ENCODE measurements at regions not wholly inside any gene's neighbourhood (a gene's known extent, or its start where the extent isn't known, plus 50 kb on each side); places are given as distances from the start of the nearest gene placed in this dataset.
A peak's percentile ranks its signal among the peaks of the same experiment; 100 is the strongest.

DNA sequence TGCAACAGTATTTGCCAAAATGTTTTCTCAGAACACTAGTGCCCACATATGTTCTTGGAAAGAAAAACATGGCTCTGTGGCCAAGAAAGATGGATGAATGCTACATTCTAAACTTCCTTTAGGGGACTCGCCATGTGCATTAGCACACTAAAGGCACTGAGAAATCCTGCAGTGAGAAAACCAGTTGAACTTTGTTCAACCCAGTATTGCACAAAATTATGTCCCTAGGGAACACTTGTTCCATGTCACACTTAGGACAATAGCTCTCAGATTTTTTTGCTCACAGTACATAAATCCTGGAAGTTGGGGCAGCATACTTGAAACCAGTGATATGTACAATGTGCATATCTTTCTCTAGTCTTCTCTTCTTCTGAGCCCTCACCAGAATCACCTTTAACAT, 96.6 kb downstream of the ADRB2 start:
- intact Hi-C loops (cut with DNase I, micrococcal nuclease) = no loop called here
- ATAC-seq = no peak
- no peaks in the 10 kb centered on the region for H3K36me3 ChIP-seq (ENCODE audit: low read depth)

DNA sequence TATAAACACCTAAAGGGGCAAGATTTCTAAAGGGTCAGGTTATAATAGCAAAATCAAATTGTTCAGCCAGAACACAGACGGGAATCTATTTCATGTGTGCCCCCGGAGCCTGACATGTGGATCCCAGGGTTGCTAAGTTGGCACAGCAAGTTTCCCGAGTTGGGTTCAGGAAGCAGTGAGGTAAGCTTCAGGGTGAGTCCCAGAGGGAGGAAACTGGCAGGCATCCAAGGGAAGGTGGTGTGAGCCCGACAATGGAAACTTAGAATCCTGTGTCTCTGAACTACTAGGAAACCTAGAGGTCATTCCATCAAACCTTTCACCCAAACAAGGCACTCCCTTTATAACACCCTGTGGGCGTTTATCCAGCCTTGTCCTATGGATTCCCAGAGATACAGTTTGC, 98.4 kb downstream of the ADRB2 start:
- DNase-seq (peak; percentile 45 to 70 (median 58)), ATAC-seq (peak; percentile 93)
- intact Hi-C loops (cut with DNase I, micrococcal nuclease) = no loop called here
- Histone ChIP-seq H3K4me3 (no peak overlapping the region), H3K4me1 (ENCODE audit: low read depth) (no peaks in the 10 kb centered on the region), H3K36me3 (ENCODE audit: low read depth) (no peaks in the 10 kb centered on the region), H3K9me3 (no peaks in the 10 kb centered on the region)
- TF ChIP-seq, protein P1, sequence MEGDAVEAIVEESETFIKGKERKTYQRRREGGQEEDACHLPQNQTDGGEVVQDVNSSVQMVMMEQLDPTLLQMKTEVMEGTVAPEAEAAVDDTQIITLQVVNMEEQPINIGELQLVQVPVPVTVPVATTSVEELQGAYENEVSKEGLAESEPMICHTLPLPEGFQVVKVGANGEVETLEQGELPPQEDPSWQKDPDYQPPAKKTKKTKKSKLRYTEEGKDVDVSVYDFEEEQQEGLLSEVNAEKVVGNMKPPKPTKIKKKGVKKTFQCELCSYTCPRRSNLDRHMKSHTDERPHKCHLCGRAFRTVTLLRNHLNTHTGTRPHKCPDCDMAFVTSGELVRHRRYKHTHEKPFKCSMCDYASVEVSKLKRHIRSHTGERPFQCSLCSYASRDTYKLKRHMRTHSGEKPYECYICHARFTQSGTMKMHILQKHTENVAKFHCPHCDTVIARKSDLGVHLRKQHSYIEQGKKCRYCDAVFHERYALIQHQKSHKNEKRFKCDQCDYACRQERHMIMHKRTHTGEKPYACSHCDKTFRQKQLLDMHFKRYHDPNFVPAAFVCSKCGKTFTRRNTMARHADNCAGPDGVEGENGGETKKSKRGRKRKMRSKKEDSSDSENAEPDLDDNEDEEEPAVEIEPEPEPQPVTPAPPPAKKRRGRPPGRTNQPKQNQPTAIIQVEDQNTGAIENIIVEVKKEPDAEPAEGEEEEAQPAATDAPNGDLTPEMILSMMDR (IDR thresholded peaks at IDR 0.05) = no peak

More for the DNA sequence above, 96.6 kb downstream of the ADRB2 start:
- Histone ChIP-seq H3K4me3 (no peak overlapping the region), H3K9me3 (no peaks in the 10 kb centered on the region), H3K4me1 (ENCODE audit: low read depth) (no peaks in the 10 kb centered on the region)
- no peak for DNase-seq
- TF ChIP-seq, protein P1 (IDR thresholded peaks at IDR 0.05) = no peak

- intact Hi-C loops (cut with DNase I, micrococcal nuclease) = no loop called here
- TF ChIP-seq, protein P1 (IDR thresholded peaks at IDR 0.05) = no peak
- no peak for DNase-seq
- no peaks in the 10 kb centered on the region for H3K36me3 ChIP-seq (ENCODE audit: low read depth)
- H3K4me1 ChIP-seq (ENCODE audit: low read depth) = no peaks in the 10 kb centered on the region
- no peak overlapping the region for H3K4me3 ChIP-seq
- peak; percentile 61 for ATAC-seq
- no peaks in the 10 kb centered on the region for H3K9me3 ChIP-seq
Observed at GRCh38 chr5:148926207-148926606, 99.8 kb downstream of the ADRB2 start.

GRCh38 chr5:148927307-148927946, 101.0 kb downstream of the ADRB2 start:
- no peak for DNase-seq

GRCh38 chr5:148928141-148928540, 101.7 kb downstream of the ADRB2 start:
- H3K4me1 ChIP-seq (ENCODE audit: low read depth) = no peaks in the 10 kb centered on the region
- no peak overlapping the region for H3K4me3 ChIP-seq
- ATAC-seq (no peak), DNase-seq (no peak)
- no peaks in the 10 kb centered on the region for H3K9me3 ChIP-seq
- no peaks in the 10 kb centered on the region for H3K36me3 ChIP-seq (ENCODE audit: low read depth)
- intact Hi-C loops (cut with DNase I, micrococcal nuclease) = no loop called here
- TF ChIP-seq, protein P1 (IDR thresholded peaks at IDR 0.05) = no peak

More at GRCh38 chr5:148927307-148927946, 101.0 kb downstream of the ADRB2 start:
- H3K4me1 ChIP-seq (ENCODE audit: low read depth) = no peaks in the 10 kb centered on the region
- intact Hi-C loops (cut with DNase I, micrococcal nuclease) = no loop called here
- TF ChIP-seq, protein P1 (IDR thresholded peaks at IDR 0.05) = no peak
- no peaks in the 10 kb centered on the region for H3K9me3 ChIP-seq
- H3K4me3 ChIP-seq = no peak overlapping the region
- H3K36me3 ChIP-seq (ENCODE audit: low read depth) = no peaks in the 10 kb centered on the region
- no peak for ATAC-seq
